GM19099 (cell line): ENCODE measurements at regions not wholly inside any gene's neighbourhood (a gene's known extent, or its start where the extent isn't known, plus 50 kb on each side); places are given as distances from the start of the nearest gene placed in this dataset.

Source experiments
- POLR2A ChIP-seq: IDR thresholded peaks from 3 replicates; pipeline ENCODE4 v1.6.1; 2011; ENCODE audit warnings: low read depth; ENCODE audit not compliant: insufficient read length; ENCODE audit errors: extremely low read depth

DNA sequence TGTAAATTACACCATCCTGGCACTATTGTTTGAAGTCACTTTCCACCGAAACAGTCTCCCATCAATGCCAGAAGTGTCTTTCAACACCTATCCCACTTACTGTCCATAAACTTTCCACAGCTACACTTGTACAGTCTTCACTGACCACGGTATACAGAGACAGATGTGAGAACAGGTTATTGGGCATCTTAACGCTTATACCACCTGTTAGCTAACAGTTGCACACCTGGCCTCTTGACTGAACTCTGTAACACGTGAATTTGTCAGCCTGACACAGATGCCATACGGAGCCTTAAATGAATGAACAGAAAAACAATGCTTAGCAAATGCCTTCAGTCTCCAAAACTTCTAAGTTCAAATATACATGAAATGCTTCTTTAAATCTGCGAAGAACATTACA is 440.5 kb downstream of the SHQ1 start:
- no peak for TF ChIP-seq POLR2A

DNA sequence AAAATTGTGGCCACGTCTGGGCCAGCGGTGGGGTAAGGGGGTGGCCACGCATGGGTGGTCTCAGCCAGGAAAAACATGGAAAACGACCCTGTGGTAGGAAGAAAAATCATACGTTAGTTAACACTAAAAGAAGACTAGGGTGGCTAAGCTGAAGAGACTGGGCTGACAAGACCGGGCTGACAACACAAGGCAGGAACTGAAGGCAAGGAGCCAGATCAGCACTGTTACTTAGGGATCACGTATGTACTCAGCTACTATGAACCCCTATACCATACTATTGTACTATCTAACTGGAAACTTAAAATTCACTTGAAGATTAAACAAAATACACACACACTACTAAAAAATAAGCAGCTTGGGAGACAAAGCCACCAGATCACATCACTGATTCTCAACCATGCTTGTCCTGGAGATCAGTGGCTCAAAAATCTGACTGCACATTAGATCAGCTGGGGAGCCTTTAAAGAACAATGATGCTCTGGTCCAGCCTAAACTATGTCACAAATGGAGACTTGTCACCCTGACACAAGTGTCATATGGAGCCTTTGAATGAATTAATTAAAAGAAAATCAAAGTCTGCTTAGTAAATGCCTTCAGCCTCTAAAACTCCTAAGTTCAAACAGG is 442.2 kb downstream of the SHQ1 start:
- no peak for TF ChIP-seq POLR2A

DNA sequence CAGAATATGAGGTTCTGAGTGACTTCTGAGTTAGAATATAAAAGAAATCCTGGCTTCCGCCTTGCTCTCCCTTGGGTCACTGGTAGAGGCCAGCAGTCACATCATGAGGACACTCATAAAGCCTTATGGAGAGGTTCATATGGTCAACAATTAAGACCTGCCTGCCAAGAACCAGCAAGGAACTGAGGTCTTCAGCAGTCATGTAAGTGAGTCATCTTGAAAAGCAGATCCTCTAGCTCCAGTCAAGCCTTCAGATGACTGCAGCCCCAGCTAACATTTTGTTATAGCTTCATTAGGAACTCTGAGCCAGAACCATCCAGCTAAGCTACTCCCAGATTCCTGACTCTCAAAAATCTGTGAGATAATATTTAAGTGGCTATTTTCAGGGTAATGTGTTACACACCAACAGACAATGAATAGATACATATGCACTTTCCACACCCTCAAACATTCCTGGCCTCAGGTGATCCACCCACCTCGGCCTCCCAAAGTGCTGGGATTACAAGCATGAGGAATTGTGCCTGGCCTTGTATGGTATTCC is 447.2 kb downstream of the SHQ1 start:
- TF ChIP-seq POLR2A, result no peak

DNA sequence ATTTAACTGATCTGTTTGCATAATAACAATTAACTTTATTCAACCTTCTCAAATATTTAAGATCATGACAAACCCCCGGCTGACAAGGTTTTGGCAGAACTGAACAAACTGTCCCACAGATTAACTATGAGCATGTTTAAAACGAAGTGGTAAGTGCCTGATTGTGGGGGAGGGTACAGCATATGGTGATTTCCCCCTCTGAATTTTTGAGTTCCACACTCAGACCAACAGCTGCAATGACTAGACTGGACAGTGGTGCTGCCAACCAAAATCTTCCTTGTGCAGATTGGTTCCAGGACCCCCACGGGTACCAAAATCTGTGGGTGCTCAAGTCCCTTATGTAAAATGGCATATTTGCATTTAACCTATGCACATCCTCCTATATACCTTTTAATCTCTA is 449.5 kb downstream of the SHQ1 start:
- TF ChIP-seq POLR2A, result no peak

DNA sequence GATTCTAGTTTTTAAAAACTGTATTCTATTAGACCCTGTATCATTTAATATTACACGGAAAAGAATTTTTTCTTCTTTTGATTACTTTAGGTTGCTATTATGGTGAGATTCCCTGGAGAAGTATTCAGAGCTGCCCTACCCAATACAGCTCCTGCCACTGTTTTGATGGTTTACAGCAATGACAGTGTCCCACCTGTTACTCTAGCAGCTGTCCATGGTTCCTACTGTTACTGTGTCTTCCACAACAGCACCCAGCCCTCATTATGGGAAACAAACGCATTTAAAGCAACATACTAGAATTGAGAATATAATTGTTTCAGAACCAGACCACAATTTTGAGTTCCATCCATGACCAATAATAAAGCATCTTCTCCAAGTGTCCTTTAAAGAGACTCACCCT is 450.7 kb downstream of the SHQ1 start:
- TF ChIP-seq POLR2A, result no peak

DNA sequence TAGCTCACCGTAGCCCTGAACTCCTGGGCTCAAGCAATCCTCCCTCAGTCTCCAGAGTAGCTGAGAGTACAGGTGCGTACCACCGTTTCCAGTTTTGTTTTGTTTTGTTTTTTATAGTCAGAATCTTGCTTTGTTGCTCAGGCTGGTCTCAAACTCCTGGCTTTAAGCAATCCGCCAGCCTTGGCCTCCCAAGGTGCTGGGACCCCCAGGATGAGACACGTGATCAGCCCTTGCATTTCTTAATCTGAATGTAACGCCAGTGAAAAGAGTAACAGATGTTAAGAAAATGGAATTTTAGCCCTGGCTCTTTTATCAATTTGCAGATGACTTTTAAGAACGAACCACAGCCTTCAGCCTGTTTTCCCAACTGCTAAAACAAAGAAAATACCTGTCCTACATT is 451.3 kb downstream of the SHQ1 start:
- no peak for TF ChIP-seq POLR2A

DNA sequence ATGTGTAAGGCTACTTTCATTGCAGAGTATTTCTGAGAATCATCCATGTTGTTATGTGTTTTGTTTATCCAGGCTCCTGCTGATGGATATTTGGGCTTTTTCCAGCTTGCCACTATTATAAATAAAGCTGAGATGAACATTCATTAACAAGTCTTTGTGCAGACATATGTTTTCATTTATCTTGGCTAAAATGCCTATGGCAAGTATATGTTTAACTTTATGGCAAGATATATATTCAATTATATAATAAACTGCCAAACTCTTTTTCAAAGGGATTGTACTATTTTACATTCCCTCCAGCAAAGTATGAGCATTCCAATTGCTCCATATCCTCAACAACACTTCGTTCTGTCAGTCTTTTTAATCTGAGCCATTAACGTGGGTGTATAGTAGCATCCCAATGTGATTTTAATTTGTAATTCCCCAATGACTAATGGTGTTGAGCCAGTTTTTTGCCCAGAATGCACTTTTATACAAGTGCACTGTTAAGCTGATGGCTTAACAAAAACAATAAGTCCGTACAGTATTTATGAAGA is 452.4 kb downstream of the SHQ1 start:
- TF ChIP-seq POLR2A, result no peak

DNA sequence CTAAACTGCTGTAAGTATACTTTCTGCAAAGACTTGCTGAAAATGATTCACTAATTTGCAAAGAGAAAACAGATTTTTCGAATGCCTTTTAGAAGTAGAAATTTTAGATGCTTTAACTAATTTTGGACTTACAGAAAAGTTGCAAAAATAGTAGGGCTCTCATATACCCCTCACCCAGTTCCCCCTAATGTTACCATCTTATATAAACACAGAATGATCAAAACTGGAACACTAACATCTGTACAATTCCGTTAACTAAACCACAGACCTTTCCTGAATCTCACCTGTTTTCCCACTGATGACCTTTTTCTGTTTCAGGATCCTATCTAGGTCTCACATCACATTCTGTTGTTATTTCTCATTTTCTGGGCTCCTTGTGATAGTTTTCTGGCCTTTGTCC is 454.8 kb downstream of the SHQ1 start:
- no peak for TF ChIP-seq POLR2A

DNA sequence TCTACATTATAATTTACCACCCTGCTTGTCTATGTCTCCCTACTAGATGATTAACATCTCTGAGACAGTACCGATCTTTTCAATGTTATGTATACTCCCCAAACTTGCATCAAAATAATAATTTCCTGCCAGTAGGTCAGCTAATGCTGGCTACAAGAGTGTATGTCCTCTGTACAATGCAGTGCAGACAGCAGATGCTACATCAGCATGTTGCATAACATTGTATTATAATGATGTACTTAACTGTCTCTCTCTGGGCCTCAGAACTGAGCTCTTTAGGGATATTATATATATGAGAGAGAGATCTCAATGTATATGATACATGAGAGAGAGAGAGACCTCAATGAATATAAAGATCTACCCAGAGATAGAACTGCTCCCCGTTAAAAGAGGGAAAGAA is 456.6 kb downstream of the SHQ1 start:
- no peak for TF ChIP-seq POLR2A

DNA sequence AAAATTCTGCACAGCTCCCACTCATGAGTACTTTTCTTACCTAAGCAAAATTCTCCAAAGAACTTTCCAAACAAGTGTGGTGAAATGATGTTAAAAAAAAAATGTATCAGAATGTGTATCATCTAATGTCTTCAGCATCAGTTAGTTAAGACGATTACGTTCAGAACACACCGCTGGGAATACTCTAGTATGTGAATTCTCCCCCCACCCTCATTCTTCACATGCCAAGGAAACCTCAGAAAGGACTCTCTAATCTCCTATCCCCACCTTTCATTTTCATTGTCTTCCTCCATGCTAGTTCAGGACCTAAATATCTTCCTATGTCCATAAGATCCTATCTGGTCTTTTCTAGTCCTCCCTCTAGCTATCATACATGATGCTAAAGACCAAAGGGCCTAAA is 457.4 kb downstream of the SHQ1 start:
- no peak for TF ChIP-seq POLR2A

DNA sequence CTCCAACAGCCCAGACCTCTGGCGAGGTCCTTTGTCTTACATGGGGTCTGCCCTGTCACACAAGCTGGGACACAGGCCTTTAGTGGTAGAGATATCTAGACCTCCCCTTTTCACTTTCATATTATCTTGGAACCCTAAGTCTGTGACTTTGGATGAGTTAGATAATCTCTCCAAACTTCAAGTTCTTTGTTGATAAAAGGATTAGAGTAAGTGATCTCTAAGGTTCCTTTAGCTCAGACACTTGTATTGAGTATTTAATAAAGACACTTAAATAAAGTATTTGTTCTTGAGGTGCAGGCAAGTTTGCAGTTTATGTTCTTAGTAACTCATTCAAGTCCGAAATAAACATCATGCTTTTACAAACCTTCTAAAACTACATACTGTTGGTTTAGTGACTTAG is 459.6 kb downstream of the SHQ1 start:
- no peak for TF ChIP-seq POLR2A

DNA sequence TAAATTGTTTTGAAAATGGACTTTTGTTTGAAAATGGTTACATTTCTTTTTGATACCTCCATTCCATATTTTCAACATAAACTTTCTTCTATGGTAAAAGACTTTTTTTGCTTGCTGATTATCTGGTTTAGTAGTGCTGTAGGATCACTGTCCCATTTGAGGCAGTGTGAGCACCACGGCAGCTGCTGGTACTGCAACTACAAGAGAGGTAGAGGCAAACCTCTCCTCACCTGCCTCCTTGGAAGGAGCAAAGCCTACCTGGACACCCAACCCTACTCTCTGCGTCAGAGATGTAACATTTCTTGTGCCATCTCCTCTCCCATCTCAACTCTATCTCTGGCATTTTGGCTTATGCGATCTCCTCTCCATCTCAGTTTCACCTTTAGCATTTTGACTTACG is 460.1 kb downstream of the SHQ1 start:
- no peak for TF ChIP-seq POLR2A

DNA sequence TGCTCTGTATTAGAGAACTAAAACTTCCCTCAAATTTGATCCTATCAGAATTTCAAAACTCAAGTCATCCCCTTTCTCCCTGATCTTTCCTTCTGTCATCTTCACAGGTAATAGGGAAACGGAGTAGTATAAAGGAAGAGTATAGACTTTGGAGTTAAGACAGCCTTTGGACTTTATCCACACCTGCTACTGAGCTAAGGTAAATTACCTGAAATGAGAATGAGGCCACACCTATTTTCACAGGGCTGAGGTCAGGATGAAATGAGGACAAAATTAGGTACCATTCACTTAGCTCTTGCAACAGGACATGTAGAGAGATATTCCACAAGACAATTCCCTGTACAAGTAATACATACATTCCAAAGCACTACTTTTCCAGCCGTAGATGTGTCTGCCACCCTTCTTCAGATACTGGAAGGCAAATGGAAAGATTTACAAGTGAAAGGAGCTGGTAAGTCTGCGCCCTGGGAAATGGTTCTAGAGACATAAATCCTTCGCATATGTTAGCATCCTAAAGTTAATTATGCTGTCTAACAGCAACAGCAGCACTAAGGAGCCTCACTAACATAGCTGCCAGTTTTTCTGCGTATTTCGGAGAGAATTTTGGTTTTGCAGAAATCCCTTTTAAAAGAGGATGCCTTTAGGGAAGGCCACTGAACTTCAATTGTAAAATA is 461.8 kb downstream of the SHQ1 start:
- no peak for TF ChIP-seq POLR2A

DNA sequence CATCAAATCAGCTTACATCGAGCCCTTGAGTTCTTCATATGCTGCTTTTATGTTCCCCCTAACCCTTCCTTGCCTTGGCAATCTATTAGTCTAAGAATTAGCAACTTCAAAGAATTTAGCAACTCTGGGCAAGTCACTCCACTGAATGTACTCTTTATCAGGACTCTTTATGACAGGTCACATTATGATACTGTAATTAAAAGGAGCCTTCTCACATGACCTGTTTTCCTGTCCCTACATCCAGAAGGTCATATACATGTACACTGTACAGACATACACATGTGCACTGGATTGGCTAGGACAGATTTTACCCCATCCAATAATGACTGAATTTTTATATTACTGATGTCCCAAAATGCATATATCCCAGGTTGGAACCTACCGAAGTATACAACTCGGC is 463.1 kb downstream of the SHQ1 start:
- no peak for TF ChIP-seq POLR2A

DNA sequence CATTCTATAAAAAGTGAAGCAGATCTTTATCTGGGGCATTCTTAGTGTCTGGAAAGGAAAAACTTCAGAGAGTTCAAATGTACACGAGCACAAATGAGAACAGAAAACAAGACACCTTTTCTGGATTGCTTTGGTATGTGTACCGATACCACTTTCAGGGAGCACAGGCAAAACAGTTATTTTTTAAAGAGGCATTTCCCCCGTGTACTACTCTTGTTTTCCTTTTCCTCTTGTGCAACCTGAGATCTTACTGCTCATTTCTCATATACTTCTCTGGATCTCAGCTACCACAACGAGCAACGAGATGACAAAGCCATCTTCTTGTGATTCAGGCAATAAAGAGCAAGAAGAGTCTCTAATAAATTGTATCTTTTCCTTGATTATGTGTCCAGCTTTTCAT is 463.6 kb downstream of the SHQ1 start:
- no peak for TF ChIP-seq POLR2A

DNA sequence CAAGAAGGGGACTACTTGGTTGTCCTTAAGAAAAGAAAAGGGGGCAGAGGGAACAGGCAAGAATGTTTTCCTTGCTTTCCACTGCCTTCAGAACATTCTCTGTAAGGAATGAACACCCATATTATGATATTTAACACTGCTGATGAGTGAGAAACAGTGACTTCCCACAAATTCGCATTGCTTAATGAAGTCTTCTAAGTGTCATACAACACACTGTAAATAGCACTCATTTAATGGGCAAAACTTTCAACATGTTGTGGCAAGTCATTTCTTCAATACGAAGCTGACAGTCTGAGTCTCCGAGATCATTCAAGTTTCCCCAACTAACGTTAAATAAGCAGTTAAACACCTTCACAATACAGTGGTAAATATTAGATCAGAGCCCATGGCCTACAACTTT is 464.4 kb downstream of the SHQ1 start:
- TF ChIP-seq POLR2A, result no peak
